NCI-H146 treated with DMSO at 0.1 percent for 48 hours (cell line): ENCODE measurements at regions not wholly inside any gene's neighbourhood (a gene's known extent, or its start where the extent isn't known, plus 50 kb on each side); places are given as distances from the start of the nearest gene placed in this dataset.
"Not testable (repeated sequence)": the region's sequence is repeated elsewhere in the genome, so short reads cannot be mapped to it uniquely, and the experiment has no call there.

Experiments used
- DNase-seq: peaks from one replicate; lab custom pipeline; 2025; ENCODE audit not compliant: unreplicated experiment; lab: John Stamatoyannopoulos, UW

GRCh38 chr11:23729088-23729487 lies 767.8 kb upstream of the LUZP2 start:
- DNase-seq = no peak

GRCh38 chr11:23730307-23730998 lies 766.4 kb upstream of the LUZP2 start:
- DNase-seq = peak; percentile 7

GRCh38 chr11:23732026-23732425 lies 764.8 kb upstream of the LUZP2 start:
- DNase-seq = no peak

GRCh38 chr11:23746896-23747295 lies 750.0 kb upstream of the LUZP2 start:
- DNase-seq = no peak

GRCh38 chr11:23749762-23750430 lies 747.0 kb upstream of the LUZP2 start:
- no peak for DNase-seq

GRCh38 chr11:23751280-23751679 lies 745.6 kb upstream of the LUZP2 start:
- DNase-seq = no peak

GRCh38 chr11:23755076-23755475 lies 741.8 kb upstream of the LUZP2 start:
- DNase-seq = no peak

GRCh38 chr11:23755769-23756168 lies 741.1 kb upstream of the LUZP2 start:
- no peak for DNase-seq

- no peak for DNase-seq
These were observed 737.4 kb upstream of the LUZP2 start for GRCh38 chr11:23759489-23759888.

GRCh38 chr11:23764286-23764685 lies 732.6 kb upstream of the LUZP2 start:
- no peak for DNase-seq

- DNase-seq = no peak
These were observed 731.1 kb upstream of the LUZP2 start for GRCh38 chr11:23765682-23766252.

GRCh38 chr11:23767576-23767975 lies 729.3 kb upstream of the LUZP2 start:
- no peak for DNase-seq

GRCh38 chr11:23769214-23769613 lies 727.6 kb upstream of the LUZP2 start:
- DNase-seq = no peak

- DNase-seq = no peak
These were observed 724.8 kb upstream of the LUZP2 start for GRCh38 chr11:23772081-23772480.

GRCh38 chr11:23778971-23779370 lies 717.9 kb upstream of the LUZP2 start:
- no peak for DNase-seq

- DNase-seq = no peak
These were observed 716.6 kb upstream of the LUZP2 start for GRCh38 chr11:23780231-23780630.

GRCh38 chr11:23781803-23782560 lies 714.9 kb upstream of the LUZP2 start:
- DNase-seq = no peak

- DNase-seq = not testable (repeated sequence)
These were observed 709.9 kb upstream of the LUZP2 start for GRCh38 chr11:23786974-23787373.

- no peak for DNase-seq
These were observed 707.5 kb upstream of the LUZP2 start for GRCh38 chr11:23789200-23789853.

- DNase-seq = no peak
These were observed 706.9 kb upstream of the LUZP2 start for GRCh38 chr11:23789938-23790371.
